H1 (cell line): ENCODE measurements at regions not wholly inside any gene's neighbourhood (a gene's known extent, or its start where the extent isn't known, plus 50 kb on each side); places are given as distances from the start of the nearest gene placed in this dataset.

Experiments used
- CTCF ChIA-PET: fragments of 300-600 bp; sonication (Branson Sonifier 250); formaldehyde crosslinking; loops from one replicate; lab custom pipeline; 2021; ENCODE audit not compliant: partially characterized antibody; lab: Charles Lee
- POLR2A ChIA-PET: fragments of 300-600 bp; sonication (Branson Sonifier 250); formaldehyde crosslinking; loops from one replicate; lab custom pipeline; 2021; ENCODE audit warnings: inconsistent platforms; ENCODE audit not compliant: partially characterized antibody; lab: Charles Lee
- DNase-seq, 2 experiments: peaks; one replicate each; pipeline versions ENCODE4 v3.0.0 to v3.0.0-alpha.2; 2010 to 2022; ENCODE audit warnings: low spot score in 2 of 2, low read depth in 1 of 2, mixed read lengths in 1 of 2
- FAIRE-seq: peaks from 2 replicates; lab custom pipeline; 2011; peaks lifted over from hg19 to GRCh38; lab: Jason Lieb, UNC
- H2AFZ ChIP-seq: 2 replicates; pipeline ENCODE4 v1.8.1; 2012; ENCODE audit warnings: low read length, inconsistent platforms
- H2AK5ac ChIP-seq: 2 replicates; pipeline ENCODE4 v1.6.1; 2013; ENCODE audit warnings: low read depth, low read length
- H2BK120ac ChIP-seq: replicated peaks from 2 replicates; pipeline ENCODE3; 2013; ENCODE audit warnings: low read depth, low read length, inconsistent platforms
- H2BK12ac ChIP-seq: 2 replicates; pipeline ENCODE4 v1.6.1; 2013; ENCODE audit warnings: low read depth, low read length
- H2BK15ac ChIP-seq: 2 replicates; pipeline ENCODE4 v1.6.1; 2013; ENCODE audit warnings: low read length
- H2BK20ac ChIP-seq: 2 replicates; pipeline ENCODE4 v1.6.1; 2013; ENCODE audit warnings: low read length
- H2BK5ac ChIP-seq: 2 replicates; pipeline ENCODE4 v1.6.1; 2013; ENCODE audit warnings: low read depth, low read length
- H3K14ac ChIP-seq: 2 replicates; pipeline ENCODE4 v1.6.1; 2013; ENCODE audit warnings: inconsistent platforms; ENCODE audit not compliant: insufficient read length
- H3K18ac ChIP-seq: 2 replicates; pipeline ENCODE4 v1.6.1; 2013; ENCODE audit warnings: low read length; ENCODE audit errors: extremely low read depth
- H3K23ac ChIP-seq: 2 replicates; pipeline ENCODE4 v1.6.1; 2013; ENCODE audit warnings: inconsistent platforms; ENCODE audit not compliant: insufficient read length
- H3K23me2 ChIP-seq: 2 replicates; pipeline ENCODE4 v1.6.1; 2013; ENCODE audit warnings: low read depth, low read length
- H3K27ac ChIP-seq: 2 replicates; pipeline ENCODE4 v1.6.1; 2011; ENCODE audit warnings: low read depth, low read length, inconsistent platforms
- H3K27me3 ChIP-seq, 4 experiments: replicated peaks in 1 of 4; 1 replicate in 1 of 4; 2 replicates in 3 of 4; pipeline versions ENCODE4 v1.6.1 to v1.8.1; 2011 to 2013; ENCODE audit warnings: low read length in 3 of 4, mild to moderate bottlenecking in 3 of 4, inconsistent platforms in 2 of 4, mixed read lengths in 2 of 4, moderate library complexity in 1 of 4; ENCODE audit not compliant: control insufficient read depth in 3 of 4, insufficient read depth in 3 of 4; ENCODE audit errors: extremely low read depth in 1 of 4
- H3K36me3 ChIP-seq, 4 experiments: 2 replicates each; pipeline versions ENCODE4 v1.6.1 to v1.8.1; 2011 to 2013; ENCODE audit warnings: mild to moderate bottlenecking in 4 of 4, low read length in 3 of 4, moderate library complexity in 2 of 4, control low read depth in 1 of 4, inconsistent platforms in 1 of 4; ENCODE audit not compliant: insufficient read depth in 4 of 4, control insufficient read depth in 2 of 4
- H3K4ac ChIP-seq: replicated peaks from 2 replicates; pipeline ENCODE3; 2013; ENCODE audit warnings: low read length, low read depth, mixed read lengths, inconsistent platforms; ENCODE audit not compliant: insufficient read length
- H3K4me1 ChIP-seq, 4 experiments: replicated peaks in 1 of 4; 1 replicate in 1 of 4; 2 replicates in 3 of 4; pipeline versions ENCODE4 v1.6.1 to v1.8.1; 2011 to 2013; ENCODE audit warnings: low read length in 3 of 4, inconsistent platforms in 2 of 4, mixed read lengths in 1 of 4; ENCODE audit not compliant: insufficient read depth in 4 of 4, control insufficient read depth in 3 of 4
- H3K4me2 ChIP-seq, 2 experiments: 2 replicates each; pipeline versions ENCODE4 v1.6.1 to v1.8.1; 2011 to 2013; ENCODE audit warnings: low read depth in 2 of 2, low read length in 2 of 2, control low read depth in 1 of 2, inconsistent platforms in 1 of 2, mild to moderate bottlenecking in 1 of 2; ENCODE audit not compliant: insufficient read depth in 1 of 2
- H3K4me3 ChIP-seq, 4 experiments: fragments of 200-600, 300-600 bp in 1 of 4; sonication (generic), shearing (Covaris generic), sonication (Bioruptor Twin) in 1 of 4; 2 replicates each; pipeline versions ENCODE4 v1.5.1 to v1.8.1; 2011 to 2016; ENCODE audit warnings: low read length in 4 of 4, low read depth in 3 of 4, control low read depth in 2 of 4, inconsistent platforms in 2 of 4, mild to moderate bottlenecking in 2 of 4, mixed read lengths in 1 of 4, moderate library complexity in 1 of 4; ENCODE audit not compliant: insufficient read depth in 2 of 4; ENCODE audit errors: extremely low read depth in 1 of 4
- H3K56ac ChIP-seq: replicated peaks from 2 replicates; pipeline ENCODE3; 2013; ENCODE audit warnings: low read depth, mild to moderate bottlenecking, mixed read lengths, low read length, inconsistent platforms; ENCODE audit not compliant: insufficient read length
- H3K79me1 ChIP-seq: 2 replicates; pipeline ENCODE4 v1.6.1; 2013; ENCODE audit warnings: low read depth, low read length, control low read depth
- H3K79me2 ChIP-seq, 2 experiments: 2 replicates each; pipeline versions ENCODE4 v1.6.1 to v1.8.1; 2012 to 2013; ENCODE audit warnings: low read length in 2 of 2, mild to moderate bottlenecking in 2 of 2, inconsistent platforms in 1 of 2; ENCODE audit not compliant: insufficient read depth in 2 of 2, control insufficient read depth in 1 of 2
- H3K9ac ChIP-seq, 4 experiments: replicated peaks in 1 of 4; 1 replicate in 1 of 4; 2 replicates in 3 of 4; pipeline versions ENCODE4 v1.6.1 to v1.8.1; 2011 to 2013; ENCODE audit warnings: low read depth in 3 of 4, low read length in 3 of 4, control low read depth in 2 of 4, mild to moderate bottlenecking in 2 of 4, moderate library complexity in 2 of 4, inconsistent platforms in 1 of 4; ENCODE audit errors: extremely low read depth in 1 of 4
- H3K9me3 ChIP-seq, 2 experiments: 2 replicates each; pipeline versions ENCODE4 v1.6.1 to v1.8.1; 2012 to 2013; ENCODE audit warnings: mild to moderate bottlenecking in 2 of 2, moderate library complexity in 2 of 2, control low read depth in 1 of 2, inconsistent platforms in 1 of 2, low read depth in 1 of 2, low read length in 1 of 2, mixed read lengths in 1 of 2; ENCODE audit not compliant: insufficient read depth in 2 of 2
- H4K20me1 ChIP-seq, 2 experiments: replicated peaks in 1 of 2; 2 replicates each; pipeline versions ENCODE3 to v1.8.1; 2011 to 2013; ENCODE audit warnings: inconsistent platforms in 2 of 2, low read length in 2 of 2, mild to moderate bottlenecking in 1 of 2; ENCODE audit not compliant: insufficient read depth in 2 of 2, control insufficient read depth in 1 of 2
- H4K5ac ChIP-seq: 2 replicates; pipeline ENCODE4 v1.6.1; 2013; ENCODE audit warnings: low read length, low read depth, mixed read lengths, inconsistent platforms; ENCODE audit not compliant: insufficient read length
- H4K8ac ChIP-seq: 2 replicates; pipeline ENCODE4 v1.8.0; 2013; ENCODE audit warnings: mild to moderate bottlenecking, moderate library complexity, low read length, inconsistent platforms; ENCODE audit not compliant: insufficient read depth; ENCODE audit errors: extremely low read depth
- H4K91ac ChIP-seq: replicated peaks from 2 replicates; pipeline ENCODE3; 2013; ENCODE audit warnings: low read length, mixed read lengths, inconsistent platforms; ENCODE audit not compliant: insufficient read length
- CHD2 ChIP-seq: IDR thresholded peaks from 2 replicates; pipeline ENCODE4 v1.6.1; 2012; ENCODE audit warnings: low read length, improper control_type of control experiment
- WGBS, 2 experiments: shearing (Covaris generic) in 1 of 2; methylation state at CpG; one replicate each; pipeline versions ENCODE4 v1.1.6 to v1.1.7; 2013 to 2015; ENCODE audit warnings: low lambda C conversion rate in 2 of 2, mixed read lengths in 2 of 2, inconsistent platforms in 1 of 2, low coverage in 1 of 2, missing lambda C conversion rate in 1 of 2; ENCODE audit not compliant: insufficient replicate concordance in 2 of 2, insufficient coverage in 1 of 2, insufficient read length in 1 of 2; ENCODE audit errors: extremely low coverage in 1 of 2, missing lambda C conversion rate in 1 of 2; 5-methylcytosine and 5-hydroxymethylcytosine counted together
- TF ChIP-seq, protein P1 (sequence below), 3 experiments: IDR thresholded peaks; 1 replicate in 2 of 3; 2 replicates in 1 of 3; pipeline versions ENCODE4 v1.5.1 to v1.6.1; 2011; ENCODE audit warnings: low read length in 3 of 3, mild to moderate bottlenecking in 3 of 3, inconsistent platforms in 2 of 3, low read depth in 1 of 3, moderate library complexity in 1 of 3; ENCODE audit not compliant: insufficient read depth in 1 of 3; ENCODE audit errors: control extremely low read depth in 1 of 3

DNA sequence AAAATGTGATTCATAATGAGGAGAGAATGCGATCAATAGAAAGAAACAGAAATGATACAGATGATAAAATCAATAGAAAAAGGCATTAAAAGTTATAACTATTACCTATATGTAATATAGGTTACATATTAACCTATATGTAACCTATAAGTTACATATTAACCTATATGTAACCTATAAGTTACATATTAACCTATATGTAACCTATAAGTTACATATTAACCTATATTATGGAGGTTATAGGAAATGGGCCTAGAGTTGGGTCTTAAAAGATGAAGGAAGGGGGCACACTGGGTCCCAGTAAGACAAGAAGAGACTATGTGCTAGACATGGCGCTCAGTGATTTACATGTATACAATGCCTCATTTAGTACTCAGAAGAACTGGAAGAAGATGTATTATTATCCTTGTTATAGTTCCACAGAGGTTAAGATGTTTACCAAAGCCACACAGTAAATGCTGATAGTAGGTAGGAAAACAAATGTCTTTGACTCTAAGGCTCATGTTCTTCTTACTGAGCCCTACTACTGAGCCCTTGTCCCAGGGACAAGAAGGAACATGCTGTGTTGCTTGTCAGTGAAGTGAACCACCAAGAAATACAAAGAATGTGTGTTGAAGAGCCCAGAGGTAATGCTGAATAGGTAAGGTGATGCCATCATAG is 444.6 kb upstream of the PLXNA2 start:
- H3K23me2 ChIP-seq = no peaks in the 10 kb centered on the region
- H3K14ac ChIP-seq = no peak overlapping the region
- WGBS, 2 experiments = 94% methylated on average over 2 of the region's 2 CpGs; no CpG with 5 or more reads in 1 of the 2 experiments
- H3K9me3 ChIP-seq = no peaks in the 10 kb centered on the region; a peak in 1 of 4 replicates
- ChIA-PET CTCF (no interaction called here), POLR2A (no interaction called here)
- no peak overlapping the region for H3K18ac ChIP-seq
- H3K4ac ChIP-seq = no peak overlapping the region
- H2BK20ac ChIP-seq = no peak overlapping the region
- no peaks in the 10 kb centered on the region for H3K79me2 ChIP-seq
- H3K4me1 ChIP-seq = no peaks in the 10 kb centered on the region
- no peak overlapping the region for H3K9ac ChIP-seq
- H2BK120ac ChIP-seq = no peak overlapping the region
- H3K56ac ChIP-seq = no peak overlapping the region
- H2BK15ac ChIP-seq = no peak overlapping the region
- no peak overlapping the region for H3K4me3 ChIP-seq
- H2BK5ac ChIP-seq = no peak overlapping the region
- H4K5ac ChIP-seq = no peak overlapping the region
- H3K4me2 ChIP-seq = no peak overlapping the region
- no peak overlapping the region for H2AFZ ChIP-seq
- H4K8ac ChIP-seq = no peak overlapping the region
- H3K36me3 ChIP-seq = no peaks in the 10 kb centered on the region
- H3K23ac ChIP-seq = no peak overlapping the region
- no peak overlapping the region for H4K91ac ChIP-seq
- no peak overlapping the region for H2AK5ac ChIP-seq
- no peaks in the 10 kb centered on the region for H3K27me3 ChIP-seq
- H3K27ac ChIP-seq = no peak overlapping the region
- H3K79me1 ChIP-seq = no peaks in the 10 kb centered on the region
- H4K20me1 ChIP-seq = no peaks in the 10 kb centered on the region
- H2BK12ac ChIP-seq = no peak overlapping the region
- FAIRE-seq (no peak), DNase-seq (no peak)
- no peak for TF ChIP-seq CHD2
- TF ChIP-seq, protein P1, sequence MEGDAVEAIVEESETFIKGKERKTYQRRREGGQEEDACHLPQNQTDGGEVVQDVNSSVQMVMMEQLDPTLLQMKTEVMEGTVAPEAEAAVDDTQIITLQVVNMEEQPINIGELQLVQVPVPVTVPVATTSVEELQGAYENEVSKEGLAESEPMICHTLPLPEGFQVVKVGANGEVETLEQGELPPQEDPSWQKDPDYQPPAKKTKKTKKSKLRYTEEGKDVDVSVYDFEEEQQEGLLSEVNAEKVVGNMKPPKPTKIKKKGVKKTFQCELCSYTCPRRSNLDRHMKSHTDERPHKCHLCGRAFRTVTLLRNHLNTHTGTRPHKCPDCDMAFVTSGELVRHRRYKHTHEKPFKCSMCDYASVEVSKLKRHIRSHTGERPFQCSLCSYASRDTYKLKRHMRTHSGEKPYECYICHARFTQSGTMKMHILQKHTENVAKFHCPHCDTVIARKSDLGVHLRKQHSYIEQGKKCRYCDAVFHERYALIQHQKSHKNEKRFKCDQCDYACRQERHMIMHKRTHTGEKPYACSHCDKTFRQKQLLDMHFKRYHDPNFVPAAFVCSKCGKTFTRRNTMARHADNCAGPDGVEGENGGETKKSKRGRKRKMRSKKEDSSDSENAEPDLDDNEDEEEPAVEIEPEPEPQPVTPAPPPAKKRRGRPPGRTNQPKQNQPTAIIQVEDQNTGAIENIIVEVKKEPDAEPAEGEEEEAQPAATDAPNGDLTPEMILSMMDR (IDR thresholded peaks at IDR 0.05; ENCODE audit: control extremely low read depth in 1 of 3, insufficient read depth in 1 of 3, low read depth in 1 of 3, low read length in 3 of 3) = no peak
